ENCODE measurements at regions not wholly inside any gene's neighbourhood (a gene's known extent, or its start where the extent isn't known, plus 50 kb on each side); places are given as distances from the start of the nearest gene placed in this dataset.

DNA sequence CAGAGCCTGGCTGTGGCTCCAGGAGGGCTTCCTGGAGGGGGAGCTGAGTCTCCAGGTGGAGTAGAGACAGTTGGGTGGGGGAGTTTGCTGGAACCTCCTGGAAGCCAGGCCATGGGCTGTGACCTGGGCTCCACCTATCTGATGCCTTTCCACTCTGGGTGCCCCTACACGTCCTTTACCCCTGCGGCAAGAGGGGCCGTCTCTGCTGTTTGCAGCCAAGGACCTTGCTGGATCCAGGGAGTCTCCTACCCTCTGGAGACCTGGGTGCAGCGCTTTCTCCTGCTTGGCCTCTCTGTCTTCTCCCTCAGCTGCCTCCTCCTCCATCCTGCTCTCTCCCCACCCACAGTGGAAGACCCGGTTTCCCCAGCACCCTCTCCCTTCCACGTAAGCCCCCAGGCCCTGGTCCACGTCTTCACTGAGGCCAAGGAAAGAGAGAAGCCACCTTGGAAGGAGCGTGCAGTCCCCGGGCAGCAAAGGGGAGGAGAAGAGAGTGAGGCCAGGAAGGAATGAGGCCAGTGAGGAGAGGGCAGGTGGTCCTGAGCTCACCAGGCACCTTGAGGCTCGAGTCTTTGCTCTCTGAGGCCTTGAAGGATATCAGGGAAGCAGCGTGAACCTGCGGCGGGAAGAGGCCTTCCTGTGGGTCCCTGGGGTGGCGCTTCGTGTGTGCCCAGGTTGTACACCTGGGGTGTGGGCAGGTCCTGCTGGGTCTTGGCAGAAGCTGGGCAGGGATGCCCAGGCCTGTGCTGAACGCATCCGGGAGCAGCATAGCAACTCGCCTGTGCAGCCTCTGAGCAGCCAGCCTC, 294.3 kb upstream of the RTL1 start:
- no peak for DNase-seq (ENCODE audit: low spot score)
- H4K20me1 ChIP-seq (ENCODE audit: insufficient read depth, low read length) = no peaks in the 10 kb centered on the region
- H3K9me3 ChIP-seq (ENCODE audit: low read length) = no peaks in the 10 kb centered on the region
- intact Hi-C loops (cut with micrococcal nuclease; ENCODE audit: unreplicated experiment) = no loop called here
- H3K4me1 ChIP-seq (ENCODE audit: insufficient read depth, low read length, poor library complexity, severe bottlenecking) = no peaks in the 10 kb centered on the region
- no peak overlapping the region for H3K4me2 ChIP-seq (ENCODE audit: low read length)
- no peaks in the 10 kb centered on the region for H3K79me2 ChIP-seq (ENCODE audit: insufficient read depth, low read depth, low read length)
- H3K9me2 ChIP-seq (ENCODE audit: insufficient read depth, low read length) = no peaks in the 10 kb centered on the region
- BruUV-seq (replicated peaks) = no TSS peak
- H2AFZ ChIP-seq (ENCODE audit: low read length) = no peak overlapping the region
- CTCF ChIA-PET (ENCODE audit: unreplicated experiment) = no interaction called here
- no peak overlapping the region for H3K4me3 ChIP-seq (ENCODE audit: low read depth, low read length, poor library complexity, severe bottlenecking)
- H3K36me3 ChIP-seq (ENCODE audit: insufficient read depth, low read length) = no peaks in the 10 kb centered on the region
- no peak for TF ChIP-seq EZH2phosphoT487 (IDR thresholded peaks at IDR 0.05; ENCODE audit: borderline replicate concordance, low read depth, low read length)
- TF ChIP-seq, protein P1, sequence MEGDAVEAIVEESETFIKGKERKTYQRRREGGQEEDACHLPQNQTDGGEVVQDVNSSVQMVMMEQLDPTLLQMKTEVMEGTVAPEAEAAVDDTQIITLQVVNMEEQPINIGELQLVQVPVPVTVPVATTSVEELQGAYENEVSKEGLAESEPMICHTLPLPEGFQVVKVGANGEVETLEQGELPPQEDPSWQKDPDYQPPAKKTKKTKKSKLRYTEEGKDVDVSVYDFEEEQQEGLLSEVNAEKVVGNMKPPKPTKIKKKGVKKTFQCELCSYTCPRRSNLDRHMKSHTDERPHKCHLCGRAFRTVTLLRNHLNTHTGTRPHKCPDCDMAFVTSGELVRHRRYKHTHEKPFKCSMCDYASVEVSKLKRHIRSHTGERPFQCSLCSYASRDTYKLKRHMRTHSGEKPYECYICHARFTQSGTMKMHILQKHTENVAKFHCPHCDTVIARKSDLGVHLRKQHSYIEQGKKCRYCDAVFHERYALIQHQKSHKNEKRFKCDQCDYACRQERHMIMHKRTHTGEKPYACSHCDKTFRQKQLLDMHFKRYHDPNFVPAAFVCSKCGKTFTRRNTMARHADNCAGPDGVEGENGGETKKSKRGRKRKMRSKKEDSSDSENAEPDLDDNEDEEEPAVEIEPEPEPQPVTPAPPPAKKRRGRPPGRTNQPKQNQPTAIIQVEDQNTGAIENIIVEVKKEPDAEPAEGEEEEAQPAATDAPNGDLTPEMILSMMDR (conservative IDR thresholded peaks at IDR 0.05; ENCODE audit: low read length) = no peak
- POLR2A ChIA-PET = no interaction called here
- no peak overlapping the region for H3K27ac ChIP-seq (ENCODE audit: low read depth, low read length, poor library complexity, severe bottlenecking)

DNA sequence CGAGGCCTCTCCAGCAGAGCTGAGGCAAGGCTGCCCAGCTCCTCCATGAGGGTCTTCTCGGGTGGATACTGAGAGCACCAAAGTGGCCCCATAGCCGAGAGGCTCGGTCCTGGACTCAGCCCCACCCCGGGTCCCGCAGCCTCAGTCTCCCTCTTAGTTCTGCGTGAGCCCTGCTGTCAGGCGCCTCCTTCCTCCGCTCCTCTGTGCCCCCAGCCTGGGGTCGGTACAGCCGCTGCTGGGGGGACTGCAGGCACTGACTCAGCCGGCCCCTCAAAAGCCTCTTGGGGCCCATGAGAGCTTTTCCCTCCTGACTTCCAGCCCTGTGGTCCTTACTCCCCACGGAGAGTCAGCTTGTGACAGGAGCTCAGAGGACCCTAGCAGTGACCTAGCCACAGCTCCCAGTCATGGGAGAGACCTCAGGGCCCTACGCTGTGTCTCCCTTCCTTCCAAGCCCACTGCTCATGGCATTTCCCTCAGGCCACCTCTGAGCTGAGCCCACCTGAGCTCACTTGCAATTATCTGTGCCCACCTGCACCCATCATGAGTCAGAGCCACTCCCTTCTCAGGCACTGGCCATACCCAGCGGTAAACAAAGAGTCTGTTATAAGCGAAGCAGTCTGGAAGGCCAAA, 295.0 kb upstream of the RTL1 start:
- Histone ChIP-seq H4K20me1 (ENCODE audit: insufficient read depth, low read length) (no peaks in the 10 kb centered on the region), H2AFZ (ENCODE audit: low read length) (no peak overlapping the region), H3K9me2 (ENCODE audit: insufficient read depth, low read length) (no peaks in the 10 kb centered on the region), H3K36me3 (ENCODE audit: insufficient read depth, low read length) (no peaks in the 10 kb centered on the region), H3K4me1 (ENCODE audit: insufficient read depth, low read length, poor library complexity, severe bottlenecking) (no peaks in the 10 kb centered on the region), H3K9me3 (ENCODE audit: low read length) (no peaks in the 10 kb centered on the region), H3K27ac (ENCODE audit: low read depth, low read length, poor library complexity, severe bottlenecking) (no peak overlapping the region), H3K4me2 (ENCODE audit: low read length) (no peak overlapping the region), H3K4me3 (ENCODE audit: low read depth, low read length, poor library complexity, severe bottlenecking) (no peak overlapping the region), H3K79me2 (ENCODE audit: insufficient read depth, low read depth, low read length) (no peaks in the 10 kb centered on the region)
- ChIA-PET CTCF (ENCODE audit: unreplicated experiment) (no interaction called here), POLR2A (no interaction called here)
- DNase-seq (ENCODE audit: low spot score) = no peak
- intact Hi-C loops (cut with micrococcal nuclease; ENCODE audit: unreplicated experiment) = no loop called here
- BruUV-seq (replicated peaks) = no TSS peak
- TF ChIP-seq, protein P1 (conservative IDR thresholded peaks at IDR 0.05; ENCODE audit: low read length) = no peak
- TF ChIP-seq EZH2phosphoT487 (IDR thresholded peaks at IDR 0.05; ENCODE audit: borderline replicate concordance, low read depth, low read length) = no peak

Measured in OCI-LY7 (cell line).